Panc1 (cell line): ENCODE measurements at regions not wholly inside any gene's neighbourhood (a gene's known extent, or its start where the extent isn't known, plus 50 kb on each side); places are given as distances from the start of the nearest gene placed in this dataset.
"Not testable (repeated sequence)": the region's sequence is repeated elsewhere in the genome, so short reads cannot be mapped to it uniquely, and the experiment has no call there.

ENCODE experiments used
- ATAC-seq: fragments of 200-7000 bp; cut with Tn5 transposase; 2 replicates; pipeline ENCODE4 v1.9.1; 2020; ENCODE audit warnings: mild to moderate bottlenecking, moderate library complexity
- BruUV-seq: library from RNA; stranded (reverse); fragments of 400-500 nt; replicated peaks from 2 replicates; lab custom pipeline; 2021; lab: Mats Ljungman, UMichigan
- CTCF ChIA-PET: fragments of 300-600 bp; sonication (Branson Sonifier 250); formaldehyde crosslinking; loops from one replicate; lab custom pipeline; 2022; ENCODE audit warnings: antibody characterized with exemption; lab: Charles Lee
- POLR2A ChIA-PET: fragments of 300-600 bp; sonication (Branson Sonifier 250); formaldehyde crosslinking; loops from one replicate; lab custom pipeline; 2022; ENCODE audit warnings: antibody characterized with exemption; lab: Charles Lee
- DNase-seq: peaks from one replicate; pipeline ENCODE4 v3.0.0-alpha.2; 2010; ENCODE audit warnings: low read depth, low spot score
- H3K27ac ChIP-seq: 2 replicates; pipeline ENCODE4 v1.5.1; 2011; ENCODE audit warnings: mild to moderate bottlenecking, low read length, inconsistent platforms
- H3K27me3 ChIP-seq: fragments of 200-500 bp; sonication (Bioruptor generic); 2 replicates; pipeline ENCODE4 v1.6.0; 2014; ENCODE audit warnings: low read length, inconsistent platforms; ENCODE audit not compliant: control insufficient read depth, insufficient read depth
- H3K36me3 ChIP-seq: fragments of 200-500 bp; sonication (Bioruptor generic); 2 replicates; pipeline ENCODE4 v1.5.1; 2014; ENCODE audit warnings: inconsistent platforms, mild to moderate bottlenecking, low read length, moderate library complexity; ENCODE audit not compliant: control insufficient read depth, insufficient read depth
- H3K4me1 ChIP-seq: 2 replicates; pipeline ENCODE4 v1.5.1; 2011; ENCODE audit warnings: inconsistent platforms, mild to moderate bottlenecking, low read length, moderate library complexity; ENCODE audit not compliant: control insufficient read depth, insufficient read depth
- H3K4me3 ChIP-seq, 2 experiments: 2 replicates each; pipeline ENCODE4 v1.5.1; 2011 to 2012; ENCODE audit warnings: low read depth in 2 of 2, low read length in 2 of 2, mild to moderate bottlenecking in 2 of 2, inconsistent platforms in 1 of 2, moderate library complexity in 1 of 2
- H3K9me3 ChIP-seq: fragments of 200-500 bp; sonication (Bioruptor generic); 2 replicates; pipeline ENCODE4 v1.5.1; 2014; ENCODE audit warnings: low read depth, mild to moderate bottlenecking, inconsistent platforms, low read length, moderate library complexity; ENCODE audit not compliant: control insufficient read depth, insufficient read depth
- POLR2AphosphoS5 ChIP-seq: IDR thresholded peaks from 2 replicates; pipeline ENCODE4 v1.6.1; 2012; ENCODE audit warnings: mild to moderate bottlenecking, low read depth, low read length, moderate library complexity
- SIN3A ChIP-seq: IDR thresholded peaks from 2 replicates; pipeline ENCODE4 v1.6.1; 2012; ENCODE audit warnings: low read depth, mild to moderate bottlenecking, low read length, moderate library complexity, borderline replicate concordance; ENCODE audit not compliant: insufficient read depth
- TCF7L2 ChIP-seq: IDR thresholded peaks from 2 replicates; pipeline ENCODE4 v1.6.1; 2011; ENCODE audit warnings: mild to moderate bottlenecking, low read depth, low read length, inconsistent platforms
- in situ Hi-C: cut with HindIII; loops from 2 replicates; pipeline ENCODE4 v1.10.0; 2016; ENCODE audit warnings: low sequenced_read_pairs, low pct_unique_long_range_greater_than_20kb
- intact Hi-C: fragments of 100-400 bp; cut with micrococcal nuclease; formaldehyde crosslinking; loops from one replicate; pipeline ENCODE4 v1.10.0; 2022; ENCODE audit not compliant: unreplicated experiment
- TF ChIP-seq, protein P1 (sequence below): fragments of 450-650 bp; IDR thresholded peaks from 2 replicates; pipeline ENCODE4 v1.5.1; 2017; ENCODE audit warnings: mild to moderate bottlenecking
- TF ChIP-seq, protein P2 (sequence below), 2 experiments: IDR thresholded peaks; 2 replicates each; pipeline ENCODE4 v1.6.1; 2011 to 2012; ENCODE audit warnings: low read depth in 2 of 2, control low read depth in 1 of 2, low read length in 1 of 2, mild to moderate bottlenecking in 1 of 2, moderate library complexity in 1 of 2; ENCODE audit not compliant: insufficient read depth in 1 of 2

DNA sequence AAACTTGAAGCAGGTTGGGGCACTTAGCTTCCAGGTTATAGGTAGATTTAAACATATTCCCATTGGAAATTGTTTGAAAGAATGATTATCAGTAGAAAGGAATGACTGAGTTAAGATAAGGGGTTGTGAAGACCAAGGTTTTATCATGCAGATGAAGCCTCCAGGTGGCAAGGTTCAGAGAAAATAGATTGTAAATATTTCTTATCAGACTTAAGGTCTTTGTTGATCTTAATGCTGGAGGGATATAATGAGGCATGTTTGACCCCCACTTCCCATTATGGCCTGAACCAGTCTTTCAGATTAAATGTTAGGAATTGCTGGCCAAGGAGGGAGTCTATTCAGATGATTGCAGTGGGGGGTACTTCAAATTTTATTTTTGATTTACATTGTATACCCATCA lies 1486.5 kb upstream of the PRR20A start:
- DNase-seq (no peak), ATAC-seq (no peak)
- Histone ChIP-seq H3K4me3 (no peak overlapping the region), H3K9me3 (no peaks in the 10 kb centered on the region), H3K4me1 (no peaks in the 10 kb centered on the region), H3K27ac (no peak overlapping the region), H3K27me3 (no peaks in the 10 kb centered on the region), H3K36me3 (no peaks in the 10 kb centered on the region)
- in situ Hi-C loops (no loop called here), intact Hi-C loops (no loop called here)
- TF ChIP-seq, protein P1, sequence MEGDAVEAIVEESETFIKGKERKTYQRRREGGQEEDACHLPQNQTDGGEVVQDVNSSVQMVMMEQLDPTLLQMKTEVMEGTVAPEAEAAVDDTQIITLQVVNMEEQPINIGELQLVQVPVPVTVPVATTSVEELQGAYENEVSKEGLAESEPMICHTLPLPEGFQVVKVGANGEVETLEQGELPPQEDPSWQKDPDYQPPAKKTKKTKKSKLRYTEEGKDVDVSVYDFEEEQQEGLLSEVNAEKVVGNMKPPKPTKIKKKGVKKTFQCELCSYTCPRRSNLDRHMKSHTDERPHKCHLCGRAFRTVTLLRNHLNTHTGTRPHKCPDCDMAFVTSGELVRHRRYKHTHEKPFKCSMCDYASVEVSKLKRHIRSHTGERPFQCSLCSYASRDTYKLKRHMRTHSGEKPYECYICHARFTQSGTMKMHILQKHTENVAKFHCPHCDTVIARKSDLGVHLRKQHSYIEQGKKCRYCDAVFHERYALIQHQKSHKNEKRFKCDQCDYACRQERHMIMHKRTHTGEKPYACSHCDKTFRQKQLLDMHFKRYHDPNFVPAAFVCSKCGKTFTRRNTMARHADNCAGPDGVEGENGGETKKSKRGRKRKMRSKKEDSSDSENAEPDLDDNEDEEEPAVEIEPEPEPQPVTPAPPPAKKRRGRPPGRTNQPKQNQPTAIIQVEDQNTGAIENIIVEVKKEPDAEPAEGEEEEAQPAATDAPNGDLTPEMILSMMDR = no peak
- TF ChIP-seq, protein P2, sequence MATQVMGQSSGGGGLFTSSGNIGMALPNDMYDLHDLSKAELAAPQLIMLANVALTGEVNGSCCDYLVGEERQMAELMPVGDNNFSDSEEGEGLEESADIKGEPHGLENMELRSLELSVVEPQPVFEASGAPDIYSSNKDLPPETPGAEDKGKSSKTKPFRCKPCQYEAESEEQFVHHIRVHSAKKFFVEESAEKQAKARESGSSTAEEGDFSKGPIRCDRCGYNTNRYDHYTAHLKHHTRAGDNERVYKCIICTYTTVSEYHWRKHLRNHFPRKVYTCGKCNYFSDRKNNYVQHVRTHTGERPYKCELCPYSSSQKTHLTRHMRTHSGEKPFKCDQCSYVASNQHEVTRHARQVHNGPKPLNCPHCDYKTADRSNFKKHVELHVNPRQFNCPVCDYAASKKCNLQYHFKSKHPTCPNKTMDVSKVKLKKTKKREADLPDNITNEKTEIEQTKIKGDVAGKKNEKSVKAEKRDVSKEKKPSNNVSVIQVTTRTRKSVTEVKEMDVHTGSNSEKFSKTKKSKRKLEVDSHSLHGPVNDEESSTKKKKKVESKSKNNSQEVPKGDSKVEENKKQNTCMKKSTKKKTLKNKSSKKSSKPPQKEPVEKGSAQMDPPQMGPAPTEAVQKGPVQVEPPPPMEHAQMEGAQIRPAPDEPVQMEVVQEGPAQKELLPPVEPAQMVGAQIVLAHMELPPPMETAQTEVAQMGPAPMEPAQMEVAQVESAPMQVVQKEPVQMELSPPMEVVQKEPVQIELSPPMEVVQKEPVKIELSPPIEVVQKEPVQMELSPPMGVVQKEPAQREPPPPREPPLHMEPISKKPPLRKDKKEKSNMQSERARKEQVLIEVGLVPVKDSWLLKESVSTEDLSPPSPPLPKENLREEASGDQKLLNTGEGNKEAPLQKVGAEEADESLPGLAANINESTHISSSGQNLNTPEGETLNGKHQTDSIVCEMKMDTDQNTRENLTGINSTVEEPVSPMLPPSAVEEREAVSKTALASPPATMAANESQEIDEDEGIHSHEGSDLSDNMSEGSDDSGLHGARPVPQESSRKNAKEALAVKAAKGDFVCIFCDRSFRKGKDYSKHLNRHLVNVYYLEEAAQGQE (IDR thresholded peaks at IDR 0.05; ENCODE audit: insufficient read depth in 1 of 2, low read depth in 2 of 2, low read length in 1 of 2) = no peak
- TF ChIP-seq SIN3A = no peak
- no peak for TF ChIP-seq TCF7L2
- TF ChIP-seq POLR2AphosphoS5 = no peak
- POLR2A ChIA-PET = no interaction called here
- BruUV-seq = no TSS peak
- CTCF ChIA-PET = no interaction called here

DNA sequence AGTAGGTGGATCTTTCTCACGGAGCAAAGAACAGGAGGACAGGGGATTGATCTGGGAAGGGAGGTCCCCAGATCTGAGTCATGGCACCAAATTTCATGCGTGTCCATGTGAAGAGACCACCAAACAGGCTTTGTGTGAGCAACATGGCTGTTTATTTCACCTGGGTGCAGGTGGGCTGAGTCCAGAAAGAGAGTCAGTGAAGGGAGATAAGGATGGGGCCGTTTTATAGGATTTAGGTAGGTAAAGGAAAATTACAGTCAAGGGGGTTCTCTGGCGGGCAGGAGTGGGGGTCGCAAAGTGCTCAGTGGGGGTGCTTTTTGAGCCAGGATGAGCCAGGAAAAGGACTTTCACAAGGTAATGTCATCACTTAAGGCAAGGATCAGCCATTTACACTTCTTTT lies 1480.5 kb upstream of the PRR20A start:
- CTCF ChIA-PET, BruUV-seq, H3K36me3 ChIP-seq, intact Hi-C loops, DNase-seq, ATAC-seq, H3K27me3 ChIP-seq, POLR2A ChIA-PET, in situ Hi-C loops, H3K4me1 ChIP-seq, H3K4me3 ChIP-seq, H3K27ac ChIP-seq, H3K9me3 ChIP-seq: not testable (repeated sequence)

- CTCF ChIA-PET = no interaction called here
- in situ Hi-C loops = no loop called here
- BruUV-seq = no TSS peak
- POLR2A ChIA-PET = no interaction called here
- Histone ChIP-seq H3K9me3 (no peaks in the 10 kb centered on the region), H3K27ac (no peak overlapping the region), H3K36me3 (no peaks in the 10 kb centered on the region), H3K4me3 (no peak overlapping the region), H3K27me3 (no peaks in the 10 kb centered on the region), H3K4me1 (no peaks in the 10 kb centered on the region)
- TF ChIP-seq, protein P2 (IDR thresholded peaks at IDR 0.05; ENCODE audit: insufficient read depth in 1 of 2, low read depth in 2 of 2, low read length in 1 of 2) = no peak
- TF ChIP-seq, protein P1 = no peak
- TF ChIP-seq TCF7L2 (no peak), SIN3A (no peak), POLR2AphosphoS5 (no peak)
- no peak for DNase-seq
- intact Hi-C loops = no loop called here
- no peak for ATAC-seq
These were observed 1479.9 kb upstream of the PRR20A start for GRCh38 chr13:55660851-55661250.
